IMR-90 (cell line): ENCODE measurements at regions not wholly inside any gene's neighbourhood (a gene's known extent, or its start where the extent isn't known, plus 50 kb on each side); places are given as distances from the start of the nearest gene placed in this dataset.

ENCODE experiments used
- ATAC-seq: fragments of 200-7000 bp; cut with Tn5 transposase; 2 replicates; pipeline ENCODE4 v1.9.1; 2020; ENCODE audit warnings: low read depth, mild to moderate bottlenecking, moderate library complexity
- BruUV-seq: library from RNA; stranded (reverse); fragments of 400-500 nt; replicated peaks from 2 replicates; lab custom pipeline; 2021; lab: Mats Ljungman, UMichigan
- CTCF ChIA-PET: fragments of 300-600 bp; formaldehyde crosslinking; extraction: SDS; loops from one replicate; lab custom pipeline; 2021; ENCODE audit warnings: antibody characterized with exemption; lab: Yijun Ruan, JAX
- POLR2A ChIA-PET: fragments of 300-600 bp; sonication (Branson Sonifier 250); formaldehyde crosslinking; loops from one replicate; lab custom pipeline; 2022; ENCODE audit warnings: antibody characterized with exemption; ENCODE audit not compliant: unreplicated experiment; lab: Charles Lee
- DNase-seq: peaks from one replicate; pipeline ENCODE4 v3.0.0; 2013
- H2AFZ ChIP-seq: replicated peaks from 2 replicates; pipeline ENCODE3; 2013; ENCODE audit warnings: low read length, mild to moderate bottlenecking; ENCODE audit not compliant: poor library complexity
- H2AK5ac ChIP-seq: 2 replicates; pipeline ENCODE4 v1.6.1; 2013; ENCODE audit warnings: low read depth, low read length, inconsistent platforms
- H2AK9ac ChIP-seq: replicated peaks from 2 replicates; pipeline ENCODE3; 2013; ENCODE audit warnings: mild to moderate bottlenecking, low read depth, low read length, moderate library complexity; ENCODE audit not compliant: poor library complexity
- H2BK120ac ChIP-seq: 2 replicates; pipeline ENCODE4 v1.6.1; 2013; ENCODE audit warnings: low read depth, low read length, inconsistent platforms
- H2BK15ac ChIP-seq: 3 replicates; pipeline ENCODE4 v1.6.1; 2013; ENCODE audit warnings: low read depth, low read length, inconsistent platforms
- H2BK20ac ChIP-seq: 2 replicates; pipeline ENCODE4 v1.6.1; 2013; ENCODE audit warnings: low read depth, mild to moderate bottlenecking, inconsistent platforms, low read length, moderate library complexity
- H2BK5ac ChIP-seq: 2 replicates; pipeline ENCODE4 v1.6.1; 2013; ENCODE audit warnings: mild to moderate bottlenecking, low read depth, low read length, inconsistent platforms; ENCODE audit not compliant: poor library complexity, severe bottlenecking
- H3K14ac ChIP-seq: replicated peaks from 2 replicates; pipeline ENCODE4 v1.6.1; 2013; ENCODE audit warnings: low read depth, low read length, inconsistent platforms
- H3K18ac ChIP-seq: 2 replicates; pipeline ENCODE4 v1.6.1; 2013; ENCODE audit warnings: low read depth, low read length, control low read depth
- H3K23ac ChIP-seq: 2 replicates; pipeline ENCODE4 v1.6.1; 2013; ENCODE audit warnings: low read depth, low read length, inconsistent platforms
- H3K27ac ChIP-seq: 2 replicates; pipeline ENCODE4 v1.5.1; 2013; ENCODE audit warnings: mild to moderate bottlenecking, control low read depth, low read length; ENCODE audit not compliant: insufficient read depth
- H3K27me3 ChIP-seq: 2 replicates; pipeline ENCODE4 v1.6.1; 2013; ENCODE audit warnings: low read length; ENCODE audit not compliant: control insufficient read depth, insufficient read depth
- H3K36me3 ChIP-seq: 2 replicates; pipeline ENCODE4 v1.6.1; 2013; ENCODE audit warnings: low read length, mixed read lengths; ENCODE audit not compliant: control insufficient read depth, insufficient read depth
- H3K4ac ChIP-seq: 2 replicates; pipeline ENCODE4 v1.6.1; 2013; ENCODE audit warnings: low read depth, low read length, inconsistent platforms
- H3K4me1 ChIP-seq: 2 replicates; pipeline ENCODE4 v1.6.1; 2013; ENCODE audit warnings: low read length, mixed read lengths; ENCODE audit not compliant: control insufficient read depth, insufficient read depth
- H3K4me2 ChIP-seq: 2 replicates; pipeline ENCODE4 v1.6.1; 2013; ENCODE audit warnings: low read depth, mild to moderate bottlenecking, control low read depth, low read length, moderate library complexity
- H3K4me3 ChIP-seq: 2 replicates; pipeline ENCODE4 v1.5.1; 2013; ENCODE audit warnings: low read depth, mild to moderate bottlenecking, control low read depth, low read length, moderate library complexity; ENCODE audit not compliant: insufficient read depth
- H3K56ac ChIP-seq: 2 replicates; pipeline ENCODE4 v1.6.1; 2013; ENCODE audit warnings: low read length, inconsistent platforms; ENCODE audit not compliant: insufficient read depth; ENCODE audit errors: extremely low read depth
- H3K79me1 ChIP-seq, 2 experiments: 2 replicates each; pipeline ENCODE4 v1.6.1; 2013; ENCODE audit warnings: low read length in 2 of 2, inconsistent platforms in 1 of 2, low read depth in 1 of 2
- H3K9ac ChIP-seq: 2 replicates; pipeline ENCODE4 v1.6.1; 2013; ENCODE audit warnings: low read depth, low read length, control low read depth
- H3K9me1 ChIP-seq: 2 replicates; pipeline ENCODE4 v1.6.1; 2013; ENCODE audit warnings: low read length, inconsistent platforms; ENCODE audit not compliant: insufficient read depth
- H3K9me3 ChIP-seq: 2 replicates; pipeline ENCODE4 v1.6.1; 2013; ENCODE audit warnings: low read length; ENCODE audit not compliant: control insufficient read depth, insufficient read depth
- H4K20me1 ChIP-seq: 2 replicates; pipeline ENCODE4 v1.6.1; 2013; ENCODE audit warnings: low read length, inconsistent platforms; ENCODE audit not compliant: insufficient read depth
- H4K5ac ChIP-seq: 2 replicates; pipeline ENCODE4 v1.6.1; 2013; ENCODE audit warnings: mild to moderate bottlenecking, low read depth, low read length, control low read depth
- H4K8ac ChIP-seq, 2 experiments: 2 replicates each; pipeline ENCODE4 v1.6.1; 2013; ENCODE audit warnings: low read depth in 2 of 2, low read length in 2 of 2, control low read depth in 1 of 2, inconsistent platforms in 1 of 2
- H4K91ac ChIP-seq: 2 replicates; pipeline ENCODE4 v1.6.1; 2013; ENCODE audit warnings: low read depth, low read length, inconsistent platforms; ENCODE audit not compliant: insufficient read depth
- BHLHE40 ChIP-seq: fragments of 150-350 bp; IDR thresholded peaks from 2 replicates; pipeline ENCODE4 v1.6.1; 2016; ENCODE audit warnings: mild to moderate bottlenecking, low read depth, low read length
- CEBPB ChIP-seq: IDR thresholded peaks from 2 replicates; pipeline ENCODE4 v1.6.1; 2012; ENCODE audit warnings: low read depth, low read length, improper control_type of control experiment
- CHD1 ChIP-seq: IDR thresholded peaks from 2 replicates; pipeline ENCODE4 v1.6.1; 2012; ENCODE audit warnings: low read depth, low read length, improper control_type of control experiment
- FOS ChIP-seq: fragments of 150-350 bp; IDR thresholded peaks from 2 replicates; pipeline ENCODE4 v1.6.1; 2016; ENCODE audit warnings: low read depth, low read length
- MAFK ChIP-seq: IDR thresholded peaks from 2 replicates; pipeline ENCODE4 v1.6.1; 2012; ENCODE audit warnings: low read depth, low read length, improper control_type of control experiment
- MAZ ChIP-seq: IDR thresholded peaks from 2 replicates; pipeline ENCODE4 v1.6.1; 2012; ENCODE audit warnings: low read depth, mild to moderate bottlenecking, low read length, improper control_type of control experiment, moderate library complexity, borderline replicate concordance
- MXI1 ChIP-seq: IDR thresholded peaks from 2 replicates; pipeline ENCODE4 v1.6.1; 2012; ENCODE audit warnings: low read depth, mild to moderate bottlenecking, low read length, moderate library complexity, borderline replicate concordance
- NFE2L2 ChIP-seq: fragments of 150-350 bp; IDR thresholded peaks from 2 replicates; pipeline ENCODE4 v1.6.1; 2016; ENCODE audit warnings: low read depth, mild to moderate bottlenecking, low read length
- POLR2A ChIP-seq: IDR thresholded peaks from 2 replicates; pipeline ENCODE4 v1.6.1; 2012; ENCODE audit warnings: mild to moderate bottlenecking, low read depth, low read length
- RAD21 ChIP-seq: IDR thresholded peaks from 2 replicates; pipeline ENCODE4 v1.6.1; 2012; ENCODE audit warnings: low read length, improper control_type of control experiment
- RCOR1 ChIP-seq: IDR thresholded peaks from 2 replicates; pipeline ENCODE4 v1.6.1; 2012; ENCODE audit warnings: mild to moderate bottlenecking, low read length, improper control_type of control experiment; ENCODE audit not compliant: insufficient replicate concordance
- RFX5 ChIP-seq: IDR thresholded peaks from 2 replicates; pipeline ENCODE4 v1.8.0; 2012; ENCODE audit warnings: low read depth, mild to moderate bottlenecking, low read length, moderate library complexity
- SMC3 ChIP-seq: fragments of 150-350 bp; IDR thresholded peaks from 2 replicates; pipeline ENCODE4 v1.6.1; 2016; ENCODE audit warnings: low read depth, mild to moderate bottlenecking, antibody characterized with exemption, low read length, moderate library complexity
- WGBS, 2 experiments: methylation state at CpG; one replicate each; pipeline versions ENCODE4 v1.1.5 to v1.1.7; 2013; ENCODE audit warnings: missing lambda C conversion rate in 2 of 2; ENCODE audit not compliant: insufficient read length in 1 of 2; ENCODE audit errors: extremely low coverage in 2 of 2; 5-methylcytosine and 5-hydroxymethylcytosine counted together
- dilution Hi-C: fragments of 300-500 bp; cut with HindIII; formaldehyde crosslinking; loops from one replicate; pipeline ENCODE4 v1.14.3; 2018; ENCODE audit warnings: low sequenced_read_pairs; ENCODE audit not compliant: unreplicated experiment
- in situ Hi-C: fragments of 300-500 bp; cut with MboI; formaldehyde crosslinking; loops from 3 replicates; pipeline ENCODE4 v1.14.3; 2019; ENCODE audit warnings: low sequenced_read_pairs, inconsistent platforms, mixed read lengths
- intact Hi-C: fragments of 100-400 bp; cut with micrococcal nuclease; formaldehyde crosslinking; loops from 2 replicates; pipeline ENCODE4 v1.10.0; 2022
- TF ChIP-seq, protein P1 (sequence below): fragments of 150-350 bp; IDR thresholded peaks from 2 replicates; pipeline ENCODE4 v1.6.1; 2017; ENCODE audit warnings: mild to moderate bottlenecking, antibody characterized with exemption, low read length, low read depth
- TF ChIP-seq, protein P2 (sequence below): conservative IDR thresholded peaks from 2 replicates; pipeline ENCODE4 v1.5.1; 2012; ENCODE audit warnings: mild to moderate bottlenecking, low read depth, low read length, improper control_type of control experiment
- TF ChIP-seq, protein P3 (sequence below): fragments of 150-350 bp; IDR thresholded peaks from 2 replicates; pipeline ENCODE4 v1.6.1; 2016; ENCODE audit warnings: low read depth, mild to moderate bottlenecking, low read length, moderate library complexity, borderline replicate concordance

- ChIA-PET CTCF (interaction anchor here (0.6 kb wide), 1 partner anchor 123 kb away, joined by 3 read pairs; no protein-coding TSS in a partner anchor), POLR2A (no interaction called here)
- Histone ChIP-seq H3K79me1 (no peaks in the 10 kb centered on the region), H3K36me3 (no peaks in the 10 kb centered on the region), H3K27ac (no peak overlapping the region), H2BK120ac (peak overlapping the region; percentile 65; the same call in 1 of the 2 replicates), H2BK20ac (no peak overlapping the region), H3K23ac (no peak overlapping the region), H3K9ac (no peak overlapping the region), H3K9me3 (no peaks in the 10 kb centered on the region), H2AK9ac (no peak overlapping the region), H4K91ac (peak overlapping the region; percentile 6; the same call in 1 of the 2 replicates), H2BK5ac (no peak overlapping the region), H3K4me2 (no peak overlapping the region), H3K56ac (no peak overlapping the region), H3K9me1 (no peaks in the 10 kb centered on the region), H4K8ac (0 out of 4 replicates have a peak overlapping the region, but pooled peaks of 1 of the 2 experiments have one; percentile 9), H3K4ac (no peak overlapping the region), H3K18ac (no peak overlapping the region), H4K5ac (no peak overlapping the region), H3K27me3 (no peaks in the 10 kb centered on the region), H3K4me1 (no peaks in the 10 kb centered on the region; the same call in 1 of the 2 replicates), H2AFZ (no peak overlapping the region), H3K4me3 (no peak overlapping the region), H2AK5ac (no peak overlapping the region), H4K20me1 (no peaks in the 10 kb centered on the region), H3K14ac (no peak overlapping the region), H2BK15ac (peak overlapping the region; percentile 1; the same call in 1 of the 3 replicates)
- in situ Hi-C loops (no loop called here), intact Hi-C loops (no loop called here), dilution Hi-C loops (no loop called here)
- ATAC-seq, result no peak
- DNase-seq, result no peak
- no CpG with 5 or more reads among the region's 3 CpGs for WGBS, 2 experiments
- no peak for TF ChIP-seq MAFK
- no peak for TF ChIP-seq SMC3
- no peak for TF ChIP-seq FOS
- TF ChIP-seq MAZ, result no peak
- TF ChIP-seq, protein P1, sequence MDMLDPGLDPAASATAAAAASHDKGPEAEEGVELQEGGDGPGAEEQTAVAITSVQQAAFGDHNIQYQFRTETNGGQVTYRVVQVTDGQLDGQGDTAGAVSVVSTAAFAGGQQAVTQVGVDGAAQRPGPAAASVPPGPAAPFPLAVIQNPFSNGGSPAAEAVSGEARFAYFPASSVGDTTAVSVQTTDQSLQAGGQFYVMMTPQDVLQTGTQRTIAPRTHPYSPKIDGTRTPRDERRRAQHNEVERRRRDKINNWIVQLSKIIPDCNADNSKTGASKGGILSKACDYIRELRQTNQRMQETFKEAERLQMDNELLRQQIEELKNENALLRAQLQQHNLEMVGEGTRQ, result no peak
- TF ChIP-seq CEBPB, result no peak
- TF ChIP-seq NFE2L2, result no peak
- TF ChIP-seq, protein P2, sequence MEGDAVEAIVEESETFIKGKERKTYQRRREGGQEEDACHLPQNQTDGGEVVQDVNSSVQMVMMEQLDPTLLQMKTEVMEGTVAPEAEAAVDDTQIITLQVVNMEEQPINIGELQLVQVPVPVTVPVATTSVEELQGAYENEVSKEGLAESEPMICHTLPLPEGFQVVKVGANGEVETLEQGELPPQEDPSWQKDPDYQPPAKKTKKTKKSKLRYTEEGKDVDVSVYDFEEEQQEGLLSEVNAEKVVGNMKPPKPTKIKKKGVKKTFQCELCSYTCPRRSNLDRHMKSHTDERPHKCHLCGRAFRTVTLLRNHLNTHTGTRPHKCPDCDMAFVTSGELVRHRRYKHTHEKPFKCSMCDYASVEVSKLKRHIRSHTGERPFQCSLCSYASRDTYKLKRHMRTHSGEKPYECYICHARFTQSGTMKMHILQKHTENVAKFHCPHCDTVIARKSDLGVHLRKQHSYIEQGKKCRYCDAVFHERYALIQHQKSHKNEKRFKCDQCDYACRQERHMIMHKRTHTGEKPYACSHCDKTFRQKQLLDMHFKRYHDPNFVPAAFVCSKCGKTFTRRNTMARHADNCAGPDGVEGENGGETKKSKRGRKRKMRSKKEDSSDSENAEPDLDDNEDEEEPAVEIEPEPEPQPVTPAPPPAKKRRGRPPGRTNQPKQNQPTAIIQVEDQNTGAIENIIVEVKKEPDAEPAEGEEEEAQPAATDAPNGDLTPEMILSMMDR, result no peak
- TF ChIP-seq BHLHE40, result no peak
- TF ChIP-seq RFX5, result no peak
- TF ChIP-seq CHD1, result no peak
- TF ChIP-seq, protein P3, sequence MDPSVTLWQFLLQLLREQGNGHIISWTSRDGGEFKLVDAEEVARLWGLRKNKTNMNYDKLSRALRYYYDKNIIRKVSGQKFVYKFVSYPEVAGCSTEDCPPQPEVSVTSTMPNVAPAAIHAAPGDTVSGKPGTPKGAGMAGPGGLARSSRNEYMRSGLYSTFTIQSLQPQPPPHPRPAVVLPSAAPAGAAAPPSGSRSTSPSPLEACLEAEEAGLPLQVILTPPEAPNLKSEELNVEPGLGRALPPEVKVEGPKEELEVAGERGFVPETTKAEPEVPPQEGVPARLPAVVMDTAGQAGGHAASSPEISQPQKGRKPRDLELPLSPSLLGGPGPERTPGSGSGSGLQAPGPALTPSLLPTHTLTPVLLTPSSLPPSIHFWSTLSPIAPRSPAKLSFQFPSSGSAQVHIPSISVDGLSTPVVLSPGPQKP, result no peak
- TF ChIP-seq RCOR1, result no peak
- TF ChIP-seq MXI1, result no peak
- no peak for TF ChIP-seq POLR2A
- TF ChIP-seq RAD21, result no peak
- BruUV-seq, result no TSS peak
Measured at GRCh38 chr6:140544431-140544830, 1170.0 kb upstream of the CITED2 start.
